WTC11 (cell line): ENCODE measurements at regions not wholly inside any gene's neighbourhood (a gene's known extent, or its start where the extent isn't known, plus 50 kb on each side); places are given as distances from the start of the nearest gene placed in this dataset.

ENCODE experiments used
- ATAC-seq: fragments of 200-7000 bp; cut with Tn5 transposase; 2 replicates; pipeline ENCODE4 v1.10.0; 2021; ENCODE audit warnings: mild to moderate bottlenecking, moderate library complexity
- CTCF ChIA-PET: fragments of 300-600 bp; sonication (Branson Sonifier 250); formaldehyde crosslinking; loops from one replicate; lab custom pipeline; 2021; ENCODE audit warnings: antibody characterized with exemption; lab: Charles Lee
- POLR2A ChIA-PET: fragments of 350-600 bp; sonication (Branson Sonifier 250); formaldehyde crosslinking; loops from one replicate; lab custom pipeline; 2021; ENCODE audit warnings: antibody characterized with exemption; lab: Charles Lee
- DNase-seq: peaks from one replicate; pipeline ENCODE4 v3.0.0; 2021; ENCODE audit warnings: low spot score
- H3K27ac Mint-ChIP-seq: 2 replicates; pipeline ENCODE4 v1.8.0; 2021; ENCODE audit warnings: mixed read lengths
- H3K27me3 Mint-ChIP-seq: 2 replicates; pipeline ENCODE4 v1.8.0; 2021; ENCODE audit warnings: low read depth, mild to moderate bottlenecking, moderate library complexity, mixed read lengths
- H3K36me3 Mint-ChIP-seq: 2 replicates; pipeline ENCODE4 v1.8.0; 2021; ENCODE audit warnings: mixed read lengths
- H3K4me1 Mint-ChIP-seq: 2 replicates; pipeline ENCODE4 v1.8.0; 2022; ENCODE audit warnings: mixed read lengths
- H3K4me3 Mint-ChIP-seq: 2 replicates; pipeline ENCODE4 v1.8.0; 2021; ENCODE audit warnings: mild to moderate bottlenecking, moderate library complexity, mixed read lengths
- H3K9me3 Mint-ChIP-seq: 2 replicates; pipeline ENCODE4 v1.8.0; 2021; ENCODE audit warnings: mixed read lengths
- CTCF ChIP-seq: fragments of 200-600 bp; IDR thresholded peaks from 2 replicates; pipeline ENCODE4 v1.8.0; 2022; ENCODE audit warnings: antibody characterized with exemption
- E2F1 ChIP-seq: sonication (generic); formaldehyde crosslinking; IDR thresholded peaks from 2 replicates; pipeline ENCODE4 v1.8.0; 2022; ENCODE audit warnings: mild to moderate bottlenecking, missing genetic modification reagents
- EMX1 ChIP-seq: fragments of 250-450 bp; sonication (Bioruptor Pico); IDR thresholded peaks from 2 replicates; pipeline ENCODE4 v1.8.0; 2021; ENCODE audit warnings: mild to moderate bottlenecking
- ETV6 ChIP-seq: sonication (generic); formaldehyde crosslinking; IDR thresholded peaks from 2 replicates; pipeline ENCODE4 v1.8.1; 2022; ENCODE audit warnings: mild to moderate bottlenecking, missing genetic modification reagents
- KAT7 ChIP-seq: sonication (generic); formaldehyde crosslinking; IDR thresholded peaks from 2 replicates; pipeline ENCODE4 v1.8.1; 2023; ENCODE audit warnings: missing genetic modification reagents, mild to moderate bottlenecking, borderline replicate concordance
- MXD4 ChIP-seq: fragments of 250-450 bp; sonication (Bioruptor Pico); IDR thresholded peaks from 2 replicates; pipeline ENCODE4 v1.8.0; 2021; ENCODE audit warnings: mild to moderate bottlenecking, moderate library complexity, borderline replicate concordance
- NFATC4 ChIP-seq: fragments of 250-450 bp; sonication (Bioruptor Pico); IDR thresholded peaks from 2 replicates; pipeline ENCODE4 v1.9.0; 2021; ENCODE audit warnings: mild to moderate bottlenecking
- RELA ChIP-seq: sonication (generic); formaldehyde crosslinking; IDR thresholded peaks from 2 replicates; pipeline ENCODE4 v1.8.1; 2022; ENCODE audit warnings: missing genetic modification reagents, mild to moderate bottlenecking, borderline replicate concordance
- SP1 ChIP-seq: sonication (generic); formaldehyde crosslinking; conservative IDR thresholded peaks from 2 replicates; pipeline ENCODE4 v1.8.1; 2022; ENCODE audit warnings: missing genetic modification reagents
- TCF7 ChIP-seq: sonication (generic); formaldehyde crosslinking; IDR thresholded peaks from 2 replicates; pipeline ENCODE4 v1.8.0; 2022; ENCODE audit warnings: mild to moderate bottlenecking, low read depth, missing genetic modification reagents, moderate library complexity
- USF1 ChIP-seq: sonication (generic); formaldehyde crosslinking; IDR thresholded peaks from 2 replicates; pipeline ENCODE4 v1.8.0; 2022; ENCODE audit warnings: mild to moderate bottlenecking, missing genetic modification reagents
- ZBTB43 ChIP-seq: sonication (generic); formaldehyde crosslinking; IDR thresholded peaks from 2 replicates; pipeline ENCODE4 v1.8.1; 2023; ENCODE audit warnings: mild to moderate bottlenecking, missing genetic modification reagents
- ZNF232 ChIP-seq: sonication (generic); formaldehyde crosslinking; IDR thresholded peaks from 2 replicates; pipeline ENCODE4 v1.8.0; 2022; ENCODE audit warnings: mild to moderate bottlenecking, missing genetic modification reagents
- ZNF532 ChIP-seq: fragments of 250-450 bp; sonication (Bioruptor Pico); IDR thresholded peaks from 2 replicates; pipeline ENCODE4 v1.9.0; 2021; ENCODE audit warnings: mild to moderate bottlenecking, borderline replicate concordance

GRCh38 chr11:105468154-105468553 lies 141.7 kb upstream of the GRIA4 start:
- Mint-ChIP-seq H3K4me1 (no peaks in the 10 kb centered on the region), H3K4me3 (no peak overlapping the region), H3K36me3 (no peaks in the 10 kb centered on the region), H3K27me3 (no peaks in the 10 kb centered on the region), H3K9me3 (no peaks in the 10 kb centered on the region), H3K27ac (no peak overlapping the region)
- ChIA-PET CTCF (no interaction called here), POLR2A (no interaction called here)
- TF ChIP-seq ZNF232 (CRISPR knock-in tag) = no peak
- no peak for TF ChIP-seq E2F1 (CRISPR knock-in tag)
- TF ChIP-seq RELA (CRISPR knock-in tag) = no peak
- no peak for TF ChIP-seq ZBTB43 (CRISPR knock-in tag)
- TF ChIP-seq USF1 = no peak
- no peak for DNase-seq
- ATAC-seq = no peak

GRCh38 chr11:105466582-105467228 lies 143.2 kb upstream of the GRIA4 start:
- H3K4me3 Mint-ChIP-seq = no peak overlapping the region
- DNase-seq (no peak), ATAC-seq (no peak)
- H3K27me3 Mint-ChIP-seq = no peaks in the 10 kb centered on the region
- no peak overlapping the region for H3K27ac Mint-ChIP-seq
- POLR2A ChIA-PET = no interaction called here
- no peaks in the 10 kb centered on the region for H3K4me1 Mint-ChIP-seq
- no peaks in the 10 kb centered on the region for H3K36me3 Mint-ChIP-seq
- TF ChIP-seq EMX1 (CRISPR knock-in tag) (no peak), NFATC4 (CRISPR knock-in tag) (no peak), ZNF232 (CRISPR knock-in tag) (no peak), SP1 (no peak), KAT7 (CRISPR knock-in tag) (no peak)
- TF ChIP-seq, all 79 proteins: peak for 0
- no peaks in the 10 kb centered on the region for H3K9me3 Mint-ChIP-seq
- CTCF ChIA-PET = no interaction called here

- Mint-ChIP-seq H3K27me3 (no peaks in the 10 kb centered on the region), H3K27ac (no peak overlapping the region), H3K36me3 (no peaks in the 10 kb centered on the region), H3K4me1 (no peaks in the 10 kb centered on the region), H3K4me3 (no peak overlapping the region), H3K9me3 (no peaks in the 10 kb centered on the region)
- TF ChIP-seq ZNF532 (CRISPR knock-in tag) (no peak), TCF7 (no peak), ETV6 (no peak), SP1 (no peak)
- ATAC-seq = no peak; the same call in 1 of the 2 replicates
- no peak for DNase-seq
- POLR2A ChIA-PET = no interaction called here
- CTCF ChIA-PET = no interaction called here
These were observed 151.8 kb upstream of the GRIA4 start for GRCh38 chr11:105458071-105458470.

- no peaks in the 10 kb centered on the region for H3K27me3 Mint-ChIP-seq
- peak; percentile 98 for ATAC-seq
- POLR2A ChIA-PET = no interaction called here
- H3K9me3 Mint-ChIP-seq = no peaks in the 10 kb centered on the region
- H3K27ac Mint-ChIP-seq = no peak overlapping the region
- no peaks in the 10 kb centered on the region for H3K36me3 Mint-ChIP-seq
- DNase-seq = peak; percentile 38
- peak; percentile 29; the same call in 1 of the 2 replicates for TF ChIP-seq CTCF
- TF ChIP-seq MXD4 (CRISPR knock-in tag) = no peak
- CTCF ChIA-PET = interaction anchor here (0.7 kb wide), 1 partner anchor 307 kb away, joined by 4 read pairs; no protein-coding TSS in a partner anchor
- no peak overlapping the region for H3K4me3 Mint-ChIP-seq
- H3K4me1 Mint-ChIP-seq = no peaks in the 10 kb centered on the region
These were observed 152.9 kb upstream of the GRIA4 start for GRCh38 chr11:105456950-105457349.
